ENCODE measurements at regions not wholly inside any gene's neighbourhood (a gene's known extent, or its start where the extent isn't known, plus 50 kb on each side); places are given as distances from the start of the nearest gene placed in this dataset.

DNA sequence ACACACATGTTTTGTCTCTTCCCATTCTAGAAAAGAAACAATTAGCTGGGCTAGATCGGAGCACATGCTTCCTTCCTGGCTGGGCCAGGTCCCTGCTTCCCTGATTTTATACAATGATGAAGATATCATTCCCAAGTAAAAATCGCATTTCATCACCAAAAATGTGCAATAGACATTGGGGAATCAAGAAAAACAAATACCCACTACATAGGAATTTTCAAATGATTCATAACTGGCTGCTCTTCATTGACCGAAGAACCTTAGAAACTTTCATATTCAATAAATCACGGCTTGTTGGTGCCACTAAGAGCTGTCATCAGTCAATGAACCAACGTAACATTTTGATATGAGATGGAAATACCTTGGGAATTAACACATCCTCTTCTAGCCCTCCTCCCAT lies 373.6 kb upstream of the TRIB2 start:
- H3K4me3 Mint-ChIP-seq (ENCODE audit: low read depth), result no peak overlapping the region
- H3K4me1 Mint-ChIP-seq (ENCODE audit: low read depth), result no peaks in the 10 kb centered on the region
- no peak overlapping the region for H3K27ac Mint-ChIP-seq
- no peaks in the 10 kb centered on the region for H3K36me3 Mint-ChIP-seq (ENCODE audit: insufficient read depth)
- no peaks in the 10 kb centered on the region for H3K27me3 Mint-ChIP-seq
- DNase-seq (ENCODE audit: low spot score, unreplicated experiment), result no peak
- TF ChIP-seq, protein P1, sequence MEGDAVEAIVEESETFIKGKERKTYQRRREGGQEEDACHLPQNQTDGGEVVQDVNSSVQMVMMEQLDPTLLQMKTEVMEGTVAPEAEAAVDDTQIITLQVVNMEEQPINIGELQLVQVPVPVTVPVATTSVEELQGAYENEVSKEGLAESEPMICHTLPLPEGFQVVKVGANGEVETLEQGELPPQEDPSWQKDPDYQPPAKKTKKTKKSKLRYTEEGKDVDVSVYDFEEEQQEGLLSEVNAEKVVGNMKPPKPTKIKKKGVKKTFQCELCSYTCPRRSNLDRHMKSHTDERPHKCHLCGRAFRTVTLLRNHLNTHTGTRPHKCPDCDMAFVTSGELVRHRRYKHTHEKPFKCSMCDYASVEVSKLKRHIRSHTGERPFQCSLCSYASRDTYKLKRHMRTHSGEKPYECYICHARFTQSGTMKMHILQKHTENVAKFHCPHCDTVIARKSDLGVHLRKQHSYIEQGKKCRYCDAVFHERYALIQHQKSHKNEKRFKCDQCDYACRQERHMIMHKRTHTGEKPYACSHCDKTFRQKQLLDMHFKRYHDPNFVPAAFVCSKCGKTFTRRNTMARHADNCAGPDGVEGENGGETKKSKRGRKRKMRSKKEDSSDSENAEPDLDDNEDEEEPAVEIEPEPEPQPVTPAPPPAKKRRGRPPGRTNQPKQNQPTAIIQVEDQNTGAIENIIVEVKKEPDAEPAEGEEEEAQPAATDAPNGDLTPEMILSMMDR (IDR thresholded peaks at IDR 0.05; ENCODE audit: unreplicated experiment), result no peak
- H3K9me3 Mint-ChIP-seq (ENCODE audit: low read depth), result peaks cover 6% of the 10 kb centered on the region

DNA sequence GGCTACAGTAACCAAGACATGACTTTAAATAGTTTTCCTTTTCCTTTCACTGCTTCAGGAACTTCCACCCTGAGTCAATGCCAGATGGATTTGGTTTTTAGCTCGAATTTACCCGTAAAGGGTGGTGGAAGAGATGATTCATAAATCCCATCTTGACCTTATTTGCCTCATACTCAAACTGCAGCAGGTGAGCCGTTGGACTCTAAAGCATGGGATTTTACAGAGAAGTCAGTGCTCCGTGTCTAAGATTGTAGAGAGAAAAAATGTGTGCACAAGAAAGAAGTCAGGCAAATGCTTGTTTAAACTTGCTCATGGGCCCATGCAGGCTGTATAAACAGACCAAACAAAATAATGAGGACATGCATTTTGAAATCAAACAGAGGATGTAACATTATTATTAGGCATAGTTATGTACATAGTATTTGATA lies 369.7 kb upstream of the TRIB2 start:
- Mint-ChIP-seq H3K4me1 (ENCODE audit: low read depth) (no peaks in the 10 kb centered on the region), H3K4me3 (ENCODE audit: low read depth) (no peak overlapping the region), H3K27me3 (no peaks in the 10 kb centered on the region), H3K9me3 (ENCODE audit: low read depth) (peaks cover 6% of the 10 kb centered on the region), H3K36me3 (ENCODE audit: insufficient read depth) (no peaks in the 10 kb centered on the region), H3K27ac (no peak overlapping the region)
- no peak for DNase-seq (ENCODE audit: low spot score, unreplicated experiment)
- TF ChIP-seq, protein P1 (IDR thresholded peaks at IDR 0.05; ENCODE audit: unreplicated experiment), result no peak

DNA sequence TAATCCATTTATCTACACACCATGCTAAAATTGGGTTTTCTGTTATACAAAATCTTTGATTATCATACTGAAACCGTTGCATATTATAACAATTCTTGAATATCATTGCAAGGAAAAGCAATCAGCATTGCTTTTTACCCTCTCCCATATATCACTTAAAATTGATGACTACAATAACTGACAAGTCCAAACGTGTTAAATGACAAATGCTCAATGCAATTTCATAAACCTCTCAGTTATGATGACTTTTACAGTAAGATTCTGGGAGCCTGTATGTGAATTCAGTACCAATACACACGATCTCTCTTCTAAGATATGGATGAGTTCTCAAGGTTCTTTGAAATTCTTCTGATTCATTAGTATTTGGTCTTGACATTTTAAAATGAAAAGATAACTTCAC lies 368.5 kb upstream of the TRIB2 start:
- no peak overlapping the region for H3K27ac Mint-ChIP-seq
- TF ChIP-seq, protein P1 (IDR thresholded peaks at IDR 0.05; ENCODE audit: unreplicated experiment), result no peak
- no peaks in the 10 kb centered on the region for H3K36me3 Mint-ChIP-seq (ENCODE audit: insufficient read depth)
- no peaks in the 10 kb centered on the region for H3K4me1 Mint-ChIP-seq (ENCODE audit: low read depth)
- DNase-seq (ENCODE audit: low spot score, unreplicated experiment), result no peak
- H3K27me3 Mint-ChIP-seq, result no peaks in the 10 kb centered on the region
- no peak overlapping the region for H3K4me3 Mint-ChIP-seq (ENCODE audit: low read depth)
- peaks cover 6% of the 10 kb centered on the region for H3K9me3 Mint-ChIP-seq (ENCODE audit: low read depth)

DNA sequence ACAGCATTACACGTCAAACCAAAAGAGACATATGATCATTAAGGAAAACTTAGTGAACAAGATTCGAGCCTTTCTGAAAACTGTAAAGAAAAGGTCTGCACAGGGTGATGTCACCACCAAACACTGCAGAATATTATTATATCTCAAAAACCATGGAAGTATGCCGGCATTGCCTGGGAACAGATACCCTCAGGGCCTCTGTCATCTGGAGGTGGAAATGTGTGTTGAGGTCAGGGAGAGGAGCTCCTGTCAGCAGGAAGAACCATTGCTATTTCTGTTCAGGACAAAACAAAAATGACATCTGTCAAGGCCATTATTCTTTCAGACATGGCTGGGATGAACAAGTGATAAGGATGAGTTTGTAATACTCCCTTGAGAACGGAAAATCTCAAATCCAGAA lies 365.9 kb upstream of the TRIB2 start:
- Mint-ChIP-seq H3K27me3 (no peaks in the 10 kb centered on the region), H3K4me3 (ENCODE audit: low read depth) (no peak overlapping the region), H3K4me1 (ENCODE audit: low read depth) (no peaks in the 10 kb centered on the region), H3K9me3 (ENCODE audit: low read depth) (no peaks in the 10 kb centered on the region), H3K27ac (no peak overlapping the region), H3K36me3 (ENCODE audit: insufficient read depth) (no peaks in the 10 kb centered on the region)
- no peak for DNase-seq (ENCODE audit: low spot score, unreplicated experiment)
- TF ChIP-seq, protein P1 (IDR thresholded peaks at IDR 0.05; ENCODE audit: unreplicated experiment), result no peak

DNA sequence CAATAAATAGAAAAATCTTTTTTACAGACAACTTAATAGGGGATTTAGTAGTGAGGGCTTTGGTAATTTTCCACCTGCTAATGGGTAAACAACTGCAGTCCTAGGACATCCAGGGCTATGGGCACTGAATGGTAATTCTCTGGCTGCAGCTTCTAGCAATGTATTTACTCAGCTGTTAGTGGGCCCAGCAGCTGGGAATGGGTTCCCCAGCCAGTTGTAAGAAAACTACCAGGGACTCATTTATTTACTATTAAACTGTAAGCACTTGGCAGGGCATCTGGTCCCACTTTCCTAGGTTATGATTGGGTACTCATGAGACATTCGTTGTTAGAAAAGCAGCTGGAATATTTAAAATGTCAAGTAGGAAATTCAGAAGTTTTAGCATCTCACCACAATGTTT lies 363.8 kb upstream of the TRIB2 start:
- no peaks in the 10 kb centered on the region for H3K36me3 Mint-ChIP-seq (ENCODE audit: insufficient read depth)
- H3K27me3 Mint-ChIP-seq, result no peaks in the 10 kb centered on the region
- H3K4me3 Mint-ChIP-seq (ENCODE audit: low read depth), result no peak overlapping the region
- peaks cover 5% of the 10 kb centered on the region for H3K9me3 Mint-ChIP-seq (ENCODE audit: low read depth)
- no peak for DNase-seq (ENCODE audit: low spot score, unreplicated experiment)
- no peaks in the 10 kb centered on the region for H3K4me1 Mint-ChIP-seq (ENCODE audit: low read depth)
- TF ChIP-seq, protein P1 (IDR thresholded peaks at IDR 0.05; ENCODE audit: unreplicated experiment), result no peak
- no peak overlapping the region for H3K27ac Mint-ChIP-seq

All from progenitor cell of endocrine pancreas (in vitro differentiated cells).